ENCODE measurements at regions not wholly inside any gene's neighbourhood (a gene's known extent, or its start where the extent isn't known, plus 50 kb on each side); places are given as distances from the start of the nearest gene placed in this dataset.

GRCh38 chr18:29436459-29436858 is 1259.5 kb upstream of the CDH2 start:
- Histone ChIP-seq H3K9me3 (replicated peaks; ENCODE audit: control insufficient read depth, insufficient read depth, low read length) (no peaks in the 10 kb centered on the region), H3K4me1 (ENCODE audit: control insufficient read depth, insufficient read depth, low read length) (no peaks in the 10 kb centered on the region), H3K27ac (ENCODE audit: control insufficient read depth, insufficient read depth) (no peak overlapping the region), H4K20me1 (ENCODE audit: control insufficient read depth, insufficient read depth) (no peaks in the 10 kb centered on the region), H3K9ac (ENCODE audit: control insufficient read depth, insufficient read depth, low read length) (no peak overlapping the region), H3K4me2 (ENCODE audit: control insufficient read depth, insufficient read depth) (no peak overlapping the region), H3K27me3 (replicated peaks in 1 of 2; ENCODE audit: control insufficient read depth in 2 of 2, insufficient read depth in 2 of 2, low read length in 1 of 2) (no peaks in the 10 kb centered on the region), H2AFZ (ENCODE audit: control insufficient read depth, low read depth, low read length) (no peak overlapping the region), H3K79me2 (ENCODE audit: control insufficient read depth, insufficient read depth, low read length) (no peaks in the 10 kb centered on the region), H3K4me3 (no peak overlapping the region), H3K36me3 (ENCODE audit: control insufficient read depth in 2 of 2, insufficient read depth in 2 of 2, low read length in 1 of 2) (no peaks in the 10 kb centered on the region)
- WGBS (ENCODE audit: insufficient coverage, insufficient replicate concordance, low lambda C conversion rate, missing lambda C conversion rate): 0% methylated on average over 2 of the region's 2 CpGs
- BruUV-seq (replicated peaks): no TSS peak
- in situ Hi-C loops (cut with MboI) (no loop called here), intact Hi-C loops (cut with micrococcal nuclease; ENCODE audit: unreplicated experiment) (no loop called here)
- DNase-seq (ENCODE audit: low read depth, low spot score): no peak
- FAIRE-seq: no peak
- ChIA-PET RAD21 (ENCODE audit: unreplicated experiment) (no interaction called here), SMC1A (ENCODE audit: uncharacterized antibody, unreplicated experiment) (no interaction called here), CTCF (no interaction called here), POLR2A (no interaction called here)
- ATAC-seq: no peak
- TF ChIP-seq HSF1 (IDR thresholded peaks at IDR 0.05; ENCODE audit: low read depth, low read length) (no peak), SIX5 (IDR thresholded peaks at IDR 0.05; ENCODE audit: low read depth, low read length, severe bottlenecking) (no peak), SMAD1 (IDR thresholded peaks at IDR 0.05; ENCODE audit: low read depth, partially characterized antibody) (no peak), IRF4 (IDR thresholded peaks at IDR 0.05; ENCODE audit: low read depth, low read length) (no peak), SMAD5 (IDR thresholded peaks at IDR 0.05; ENCODE audit: low read depth) (no peak), SPI1 (IDR thresholded peaks at IDR 0.05; ENCODE audit: borderline replicate concordance, insufficient read depth, low read depth, low read length) (no peak), MTA2 (IDR thresholded peaks at IDR 0.05; ENCODE audit: low read depth) (no peak), SMC3 (IDR thresholded peaks at IDR 0.05; ENCODE audit: borderline replicate concordance, low read length) (no peak), E4F1 (IDR thresholded peaks at IDR 0.05; ENCODE audit: borderline replicate concordance, partially characterized antibody) (no peak), TCF12 (IDR thresholded peaks at IDR 0.05; ENCODE audit: low read depth, low read length) (no peak), DPF2 (IDR thresholded peaks at IDR 0.05) (no peak), RAD51 (IDR thresholded peaks at IDR 0.05) (no peak), ATF3 (IDR thresholded peaks at IDR 0.05; ENCODE audit: borderline replicate concordance, extremely low read depth, low read depth, low read length) (no peak), BACH1 (IDR thresholded peaks at IDR 0.05; ENCODE audit: borderline replicate concordance) (no peak), STAT3 (IDR thresholded peaks at IDR 0.05; ENCODE audit: low read depth, low read length) (no peak)
- TF ChIP-seq, protein P1, sequence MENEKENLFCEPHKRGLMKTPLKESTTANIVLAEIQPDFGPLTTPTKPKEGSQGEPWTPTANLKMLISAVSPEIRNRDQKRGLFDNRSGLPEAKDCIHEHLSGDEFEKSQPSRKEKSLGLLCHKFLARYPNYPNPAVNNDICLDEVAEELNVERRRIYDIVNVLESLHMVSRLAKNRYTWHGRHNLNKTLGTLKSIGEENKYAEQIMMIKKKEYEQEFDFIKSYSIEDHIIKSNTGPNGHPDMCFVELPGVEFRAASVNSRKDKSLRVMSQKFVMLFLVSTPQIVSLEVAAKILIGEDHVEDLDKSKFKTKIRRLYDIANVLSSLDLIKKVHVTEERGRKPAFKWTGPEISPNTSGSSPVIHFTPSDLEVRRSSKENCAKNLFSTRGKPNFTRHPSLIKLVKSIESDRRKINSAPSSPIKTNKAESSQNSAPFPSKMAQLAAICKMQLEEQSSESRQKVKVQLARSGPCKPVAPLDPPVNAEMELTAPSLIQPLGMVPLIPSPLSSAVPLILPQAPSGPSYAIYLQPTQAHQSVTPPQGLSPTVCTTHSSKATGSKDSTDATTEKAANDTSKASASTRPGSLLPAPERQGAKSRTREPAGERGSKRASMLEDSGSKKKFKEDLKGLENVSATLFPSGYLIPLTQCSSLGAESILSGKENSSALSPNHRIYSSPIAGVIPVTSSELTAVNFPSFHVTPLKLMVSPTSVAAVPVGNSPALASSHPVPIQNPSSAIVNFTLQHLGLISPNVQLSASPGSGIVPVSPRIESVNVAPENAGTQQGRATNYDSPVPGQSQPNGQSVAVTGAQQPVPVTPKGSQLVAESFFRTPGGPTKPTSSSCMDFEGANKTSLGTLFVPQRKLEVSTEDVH (IDR thresholded peaks at IDR 0.05; ENCODE audit: low read depth, partially characterized antibody): no peak
- TF ChIP-seq, protein P2, sequence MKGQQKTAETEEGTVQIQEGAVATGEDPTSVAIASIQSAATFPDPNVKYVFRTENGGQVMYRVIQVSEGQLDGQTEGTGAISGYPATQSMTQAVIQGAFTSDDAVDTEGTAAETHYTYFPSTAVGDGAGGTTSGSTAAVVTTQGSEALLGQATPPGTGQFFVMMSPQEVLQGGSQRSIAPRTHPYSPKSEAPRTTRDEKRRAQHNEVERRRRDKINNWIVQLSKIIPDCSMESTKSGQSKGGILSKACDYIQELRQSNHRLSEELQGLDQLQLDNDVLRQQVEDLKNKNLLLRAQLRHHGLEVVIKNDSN (IDR thresholded peaks at IDR 0.05; ENCODE audit: borderline replicate concordance, extremely low read length, insufficient read depth, low read depth, low read length): no peak
